Uterus (tissue), 2 donors: ENCODE measurements at regions not wholly inside any gene's neighbourhood (a gene's known extent, or its start where the extent isn't known, plus 50 kb on each side); places are given as distances from the start of the nearest gene placed in this dataset.

Experiments
- CTCF ChIP-seq, 4 experiments: fragments of 200-600 bp in 2 of 4; fragments of 450-650 bp in 2 of 4; sonication (generic) in 2 of 4; IDR thresholded peaks; one replicate each; pipeline ENCODE4 v1.5.1; 2016 to 2019; ENCODE audit warnings: antibody characterized with exemption in 4 of 4, mild to moderate bottlenecking in 2 of 4, moderate library complexity in 1 of 4
- POLR2A ChIP-seq, 2 donors: fragments of 450-650 bp; IDR thresholded peaks; one replicate each; pipeline ENCODE4 v1.6.1; 2016; ENCODE audit warnings: antibody characterized with exemption in 2 of 2, mild to moderate bottlenecking in 1 of 2, moderate library complexity in 1 of 2

GRCh38 chr11:81422402-81422801 is 1311.3 kb downstream of the FAM181B start:
- TF ChIP-seq CTCF (IDR thresholded peaks at IDR 0.05): no peak
- no peak for TF ChIP-seq POLR2A (IDR thresholded peaks at IDR 0.05)
